Peyer's patch (tissue), 4 donors: ENCODE measurements at regions not wholly inside any gene's neighbourhood (a gene's known extent, or its start where the extent isn't known, plus 50 kb on each side); places are given as distances from the start of the nearest gene placed in this dataset.
A peak's percentile ranks its signal among the peaks of the same experiment; 100 is the strongest.

Source experiments
- DNase-seq, 3 donors: peaks; one replicate each; pipeline ENCODE4 v3.0.0-alpha.2; 2017 to 2019
- H3K27ac ChIP-seq, 4 donors: fragments of 200-600 bp; sonication (generic); one replicate each; pipeline ENCODE4 v1.5.1; 2016 to 2019
- H3K27me3 ChIP-seq, 2 donors: fragments of 200-600 bp; sonication (generic); one replicate each; pipeline ENCODE4 v1.5.1; 2019
- H3K36me3 ChIP-seq, 3 donors: fragments of 200-600 bp; sonication (generic); one replicate each; pipeline ENCODE4 v1.5.1; 2016 to 2019
- H3K4me1 ChIP-seq, 4 donors: fragments of 200-600 bp; sonication (generic); one replicate each; pipeline ENCODE4 v1.5.1; 2016 to 2019
- H3K4me3 ChIP-seq, 4 donors: fragments of 200-600 bp; sonication (generic); 1 replicate in 3 of 4; 2 replicates in 1 of 4; pipeline ENCODE4 v1.5.1; 2016 to 2019; ENCODE audit warnings: mild to moderate bottlenecking in 1 of 4
- H3K9me3 ChIP-seq, 4 donors: fragments of 200-600 bp; sonication (generic); one replicate each; pipeline ENCODE4 v1.5.1; 2016 to 2019; ENCODE audit warnings: mild to moderate bottlenecking in 1 of 4
- POLR2A ChIP-seq, 2 donors: fragments of 450-650 bp; IDR thresholded peaks; one replicate each; pipeline ENCODE4 v1.5.1; 2017; ENCODE audit warnings: antibody characterized with exemption in 2 of 2, mild to moderate bottlenecking in 2 of 2, moderate library complexity in 2 of 2
- TF ChIP-seq, protein P1 (sequence below), 6 experiments: fragments of 450-650 bp in 4 of 6; fragments of 200-600 bp in 2 of 6; sonication (generic) in 1 of 6; IDR thresholded peaks; one replicate each; pipeline ENCODE4 v1.5.1; 2017 to 2019; ENCODE audit warnings: antibody characterized with exemption in 6 of 6, mild to moderate bottlenecking in 3 of 6, moderate library complexity in 1 of 6

DNA sequence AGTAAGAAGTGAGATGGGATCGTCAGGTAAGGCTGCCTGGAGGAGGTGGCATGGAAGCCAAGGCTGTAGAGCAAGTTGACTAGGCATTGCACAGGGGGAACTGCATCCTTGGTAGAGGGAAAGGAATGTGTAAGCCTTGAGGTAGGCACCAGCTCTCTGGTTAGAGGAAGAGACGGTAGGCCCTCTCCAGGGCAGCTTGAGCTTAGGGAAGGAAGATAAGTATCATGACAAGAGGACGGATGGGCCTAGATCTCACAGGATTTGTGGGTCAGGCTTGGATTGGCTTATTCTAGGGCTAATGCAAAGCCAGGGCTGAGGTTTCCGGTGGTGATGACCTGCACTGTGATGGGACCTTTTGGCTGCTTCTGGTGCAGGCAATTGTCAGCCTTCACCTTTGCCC is 1035.8 kb downstream of the TBC1D22A start:
- no peak overlapping the region for H3K27ac ChIP-seq
- TF ChIP-seq, protein P1, sequence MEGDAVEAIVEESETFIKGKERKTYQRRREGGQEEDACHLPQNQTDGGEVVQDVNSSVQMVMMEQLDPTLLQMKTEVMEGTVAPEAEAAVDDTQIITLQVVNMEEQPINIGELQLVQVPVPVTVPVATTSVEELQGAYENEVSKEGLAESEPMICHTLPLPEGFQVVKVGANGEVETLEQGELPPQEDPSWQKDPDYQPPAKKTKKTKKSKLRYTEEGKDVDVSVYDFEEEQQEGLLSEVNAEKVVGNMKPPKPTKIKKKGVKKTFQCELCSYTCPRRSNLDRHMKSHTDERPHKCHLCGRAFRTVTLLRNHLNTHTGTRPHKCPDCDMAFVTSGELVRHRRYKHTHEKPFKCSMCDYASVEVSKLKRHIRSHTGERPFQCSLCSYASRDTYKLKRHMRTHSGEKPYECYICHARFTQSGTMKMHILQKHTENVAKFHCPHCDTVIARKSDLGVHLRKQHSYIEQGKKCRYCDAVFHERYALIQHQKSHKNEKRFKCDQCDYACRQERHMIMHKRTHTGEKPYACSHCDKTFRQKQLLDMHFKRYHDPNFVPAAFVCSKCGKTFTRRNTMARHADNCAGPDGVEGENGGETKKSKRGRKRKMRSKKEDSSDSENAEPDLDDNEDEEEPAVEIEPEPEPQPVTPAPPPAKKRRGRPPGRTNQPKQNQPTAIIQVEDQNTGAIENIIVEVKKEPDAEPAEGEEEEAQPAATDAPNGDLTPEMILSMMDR (IDR thresholded peaks at IDR 0.05): no peak
- no peak for TF ChIP-seq POLR2A (IDR thresholded peaks at IDR 0.05)
- no peaks in the 10 kb centered on the region for H3K4me1 ChIP-seq
- H3K4me3 ChIP-seq: no peak overlapping the region
- DNase-seq: peak in 1 of 3 donors; percentile 10
- H3K9me3 ChIP-seq: no peaks in the 10 kb centered on the region
- H3K27me3 ChIP-seq: no peaks in the 10 kb centered on the region
- no peaks in the 10 kb centered on the region for H3K36me3 ChIP-seq

DNA sequence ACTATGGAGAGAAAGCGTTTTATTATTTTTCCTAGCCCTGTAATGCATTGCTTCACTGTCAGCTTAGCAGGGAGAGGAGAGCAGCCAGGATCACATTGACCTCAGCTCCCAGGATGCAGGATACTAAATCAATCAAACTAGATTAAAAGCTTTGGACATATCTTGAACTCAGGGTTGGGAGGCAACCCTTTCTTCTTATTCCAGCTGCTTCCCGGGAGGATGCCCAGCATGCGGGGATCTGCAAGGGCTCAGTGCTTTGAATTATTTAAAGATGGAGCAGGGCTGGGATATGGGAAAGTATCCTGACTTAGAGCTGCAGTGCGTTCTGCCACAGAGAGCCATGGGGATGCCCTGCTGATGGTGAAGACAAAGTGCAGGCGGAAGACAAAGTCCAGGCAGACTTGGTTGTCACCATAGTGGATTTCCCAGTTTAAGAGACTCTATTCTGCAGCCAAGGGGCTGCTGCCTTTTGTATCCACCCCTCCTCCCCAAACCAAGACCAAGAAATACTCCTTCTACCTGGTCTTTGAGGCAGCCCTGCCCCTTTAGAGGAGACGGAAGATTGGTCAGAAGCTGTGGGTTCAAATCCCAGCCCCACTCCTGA is 1035.0 kb downstream of the TBC1D22A start:
- TF ChIP-seq POLR2A (IDR thresholded peaks at IDR 0.05): no peak
- TF ChIP-seq, protein P1 (IDR thresholded peaks at IDR 0.05): no peak
- no peaks in the 10 kb centered on the region for H3K36me3 ChIP-seq
- peak in 1 of 3 donors; percentile 18 for DNase-seq
- no peaks in the 10 kb centered on the region for H3K9me3 ChIP-seq
- H3K27me3 ChIP-seq: no peaks in the 10 kb centered on the region
- no peaks in the 10 kb centered on the region for H3K4me1 ChIP-seq
- no peak overlapping the region for H3K4me3 ChIP-seq
- no peak overlapping the region for H3K27ac ChIP-seq

DNA sequence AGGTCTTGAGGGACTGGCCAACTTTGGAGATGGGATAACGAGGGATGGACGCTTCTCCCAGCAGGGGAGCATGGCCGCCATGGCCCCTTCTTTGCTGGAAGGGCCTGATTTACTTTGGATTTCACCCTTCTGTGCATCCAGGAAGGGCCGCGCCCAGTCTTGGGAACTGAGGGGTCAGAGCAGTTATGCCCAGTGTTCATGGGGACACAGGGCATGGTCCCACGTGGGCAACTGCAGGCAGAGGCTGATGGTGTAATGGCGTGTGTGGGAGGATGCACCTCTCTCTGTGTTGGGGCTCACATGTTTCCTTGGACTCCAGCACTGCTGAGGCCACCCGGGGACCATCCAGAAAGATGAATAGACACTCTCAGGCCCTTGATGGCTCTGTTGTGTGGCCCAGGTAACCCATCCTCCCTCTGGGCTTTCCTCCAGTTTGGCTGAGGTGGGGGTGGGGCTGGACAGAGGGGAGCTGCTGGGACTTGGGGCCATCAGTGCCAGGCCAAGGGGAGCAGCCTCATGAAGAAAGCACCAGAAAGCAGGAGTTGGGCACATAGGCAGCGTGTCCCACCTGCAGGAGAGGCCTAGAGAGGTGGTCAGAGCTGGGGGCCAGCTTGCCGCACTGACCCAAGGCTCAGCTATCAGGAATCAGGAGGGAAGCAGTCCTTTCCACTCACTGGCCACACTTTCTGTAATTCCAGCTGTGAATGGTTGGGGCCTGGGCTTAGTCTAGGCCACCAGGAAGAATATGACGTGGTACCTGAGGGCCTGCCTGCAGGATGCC is 1033.9 kb downstream of the TBC1D22A start:
- peak in 1 of 3 donors; percentile 23 for DNase-seq

DNA sequence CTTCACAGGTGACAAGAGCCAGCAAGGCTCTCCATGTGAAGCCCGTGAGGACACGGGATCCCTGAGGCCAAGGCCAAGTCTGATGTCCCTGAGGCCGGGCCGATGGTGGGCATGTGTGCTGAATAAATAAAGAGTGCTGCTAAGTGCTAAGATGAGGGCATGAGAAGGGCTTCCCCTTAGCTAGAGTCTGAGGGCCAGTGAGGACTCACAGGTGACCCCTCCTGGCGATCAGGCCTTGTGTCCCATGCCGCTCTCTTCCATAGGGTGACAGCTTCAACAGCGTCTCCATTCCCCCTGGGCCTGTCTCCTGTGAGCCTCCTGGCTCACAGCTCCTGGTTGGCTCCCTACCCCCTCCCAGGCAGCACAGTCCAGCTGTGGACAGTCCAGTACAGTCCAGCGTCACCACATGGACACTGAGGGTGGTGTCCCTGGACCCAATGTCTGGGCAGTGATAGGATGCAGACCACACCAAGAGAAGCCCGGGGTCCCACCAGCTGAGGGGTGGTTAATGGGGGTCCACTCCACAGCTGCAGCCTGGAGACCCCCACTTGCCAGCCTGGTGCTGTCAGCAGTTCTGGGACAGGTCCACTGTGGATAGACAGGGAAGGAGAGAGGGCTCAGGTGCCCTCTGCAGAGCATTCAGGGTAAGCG is 1033.2 kb downstream of the TBC1D22A start:
- H3K27me3 ChIP-seq: no peaks in the 10 kb centered on the region
- DNase-seq: peak in 1 of 3 donors; percentile 19
- H3K4me3 ChIP-seq: no peak overlapping the region
- H3K36me3 ChIP-seq: no peaks in the 10 kb centered on the region
- no peak overlapping the region for H3K27ac ChIP-seq
- TF ChIP-seq, protein P1 (IDR thresholded peaks at IDR 0.05): no peak
- no peak for TF ChIP-seq POLR2A (IDR thresholded peaks at IDR 0.05)
- no peaks in the 10 kb centered on the region for H3K4me1 ChIP-seq
- H3K9me3 ChIP-seq: no peaks in the 10 kb centered on the region

More for the DNA sequence above, 1033.9 kb downstream of the TBC1D22A start:
- no peaks in the 10 kb centered on the region for H3K36me3 ChIP-seq
- H3K4me3 ChIP-seq: no peak overlapping the region
- no peak overlapping the region for H3K27ac ChIP-seq
- H3K27me3 ChIP-seq: no peaks in the 10 kb centered on the region
- H3K4me1 ChIP-seq: no peaks in the 10 kb centered on the region
- TF ChIP-seq, protein P1 (IDR thresholded peaks at IDR 0.05): no peak
- TF ChIP-seq POLR2A (IDR thresholded peaks at IDR 0.05): no peak
- no peaks in the 10 kb centered on the region for H3K9me3 ChIP-seq

DNA sequence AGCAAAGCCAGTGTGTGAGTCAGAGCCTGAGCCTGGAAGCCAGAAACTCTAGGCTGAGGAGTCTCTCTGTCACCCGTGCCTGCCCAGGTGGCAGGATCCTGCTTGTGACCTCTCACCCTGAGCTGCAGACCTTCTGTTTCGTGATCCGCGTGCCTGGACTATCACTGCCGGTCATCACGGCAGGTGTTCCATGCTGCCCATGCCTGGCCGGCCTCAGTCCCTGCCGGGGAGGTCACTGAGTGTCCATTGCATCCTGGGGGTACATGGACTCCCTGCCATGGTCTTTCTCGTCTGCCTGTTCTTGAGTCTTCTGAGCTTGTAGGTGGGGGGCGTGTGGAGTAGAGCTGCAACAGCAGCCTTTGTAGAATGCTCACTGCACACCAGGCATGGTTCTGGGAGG is 1032.4 kb downstream of the TBC1D22A start:
- no peaks in the 10 kb centered on the region for H3K4me1 ChIP-seq
- no peaks in the 10 kb centered on the region for H3K36me3 ChIP-seq
- TF ChIP-seq, protein P1 (IDR thresholded peaks at IDR 0.05): no peak
- TF ChIP-seq POLR2A (IDR thresholded peaks at IDR 0.05): no peak
- H3K9me3 ChIP-seq: no peaks in the 10 kb centered on the region
- DNase-seq: peak in 1 of 3 donors; percentile 26
- no peaks in the 10 kb centered on the region for H3K27me3 ChIP-seq
- no peak overlapping the region for H3K27ac ChIP-seq
- H3K4me3 ChIP-seq: no peak overlapping the region
